Peyer's patch (tissue), 4 donors: ENCODE measurements at regions not wholly inside any gene's neighbourhood (a gene's known extent, or its start where the extent isn't known, plus 50 kb on each side); places are given as distances from the start of the nearest gene placed in this dataset.

ENCODE experiments used
- CTCF ChIP-seq, 6 experiments: fragments of 450-650 bp in 4 of 6; fragments of 200-600 bp in 2 of 6; sonication (generic) in 1 of 6; IDR thresholded peaks; one replicate each; pipeline ENCODE4 v1.5.1; 2017 to 2019; ENCODE audit warnings: antibody characterized with exemption in 6 of 6, mild to moderate bottlenecking in 3 of 6, moderate library complexity in 1 of 6
- POLR2A ChIP-seq, 2 donors: fragments of 450-650 bp; IDR thresholded peaks; one replicate each; pipeline ENCODE4 v1.5.1; 2017; ENCODE audit warnings: antibody characterized with exemption in 2 of 2, mild to moderate bottlenecking in 2 of 2, moderate library complexity in 2 of 2

GRCh38 chr15:96474231-96474664 is 143.7 kb downstream of the NR2F2 start:
- TF ChIP-seq CTCF (IDR thresholded peaks at IDR 0.05) (no peak), POLR2A (IDR thresholded peaks at IDR 0.05) (no peak)
